ENCODE measurements at regions not wholly inside any gene's neighbourhood (a gene's known extent, or its start where the extent isn't known, plus 50 kb on each side); places are given as distances from the start of the nearest gene placed in this dataset.

DNA sequence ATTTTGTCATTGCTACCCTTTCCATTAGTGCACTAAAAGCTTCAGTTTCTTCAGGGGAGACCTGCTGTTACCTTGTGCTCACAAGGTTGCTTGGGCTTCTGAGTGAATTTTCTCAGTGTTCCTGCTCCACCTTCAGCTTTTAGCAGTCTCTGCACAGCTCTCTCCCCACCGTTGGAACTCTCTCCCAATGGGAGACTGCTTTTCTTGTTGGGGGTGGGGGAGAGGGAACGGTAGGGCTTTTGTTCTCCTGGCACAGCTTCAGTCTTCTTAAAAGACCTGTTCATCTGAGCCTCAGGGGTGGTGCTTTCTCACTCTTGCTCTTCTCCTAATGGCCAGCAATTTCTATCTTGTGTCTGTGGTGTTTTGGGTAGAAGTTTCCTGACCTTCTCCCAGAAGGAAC is 915.7 kb downstream of the EFNA5 start:
- POLR2A ChIA-PET: no interaction called here
- no peak overlapping the region for H3K4me3 ChIP-seq (ENCODE audit: low read depth, low read length)
- CTCF ChIA-PET: no interaction called here
- TF ChIP-seq, protein P1, sequence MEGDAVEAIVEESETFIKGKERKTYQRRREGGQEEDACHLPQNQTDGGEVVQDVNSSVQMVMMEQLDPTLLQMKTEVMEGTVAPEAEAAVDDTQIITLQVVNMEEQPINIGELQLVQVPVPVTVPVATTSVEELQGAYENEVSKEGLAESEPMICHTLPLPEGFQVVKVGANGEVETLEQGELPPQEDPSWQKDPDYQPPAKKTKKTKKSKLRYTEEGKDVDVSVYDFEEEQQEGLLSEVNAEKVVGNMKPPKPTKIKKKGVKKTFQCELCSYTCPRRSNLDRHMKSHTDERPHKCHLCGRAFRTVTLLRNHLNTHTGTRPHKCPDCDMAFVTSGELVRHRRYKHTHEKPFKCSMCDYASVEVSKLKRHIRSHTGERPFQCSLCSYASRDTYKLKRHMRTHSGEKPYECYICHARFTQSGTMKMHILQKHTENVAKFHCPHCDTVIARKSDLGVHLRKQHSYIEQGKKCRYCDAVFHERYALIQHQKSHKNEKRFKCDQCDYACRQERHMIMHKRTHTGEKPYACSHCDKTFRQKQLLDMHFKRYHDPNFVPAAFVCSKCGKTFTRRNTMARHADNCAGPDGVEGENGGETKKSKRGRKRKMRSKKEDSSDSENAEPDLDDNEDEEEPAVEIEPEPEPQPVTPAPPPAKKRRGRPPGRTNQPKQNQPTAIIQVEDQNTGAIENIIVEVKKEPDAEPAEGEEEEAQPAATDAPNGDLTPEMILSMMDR (IDR thresholded peaks at IDR 0.05; ENCODE audit: insufficient read depth, low read length, missing control alignments): no peak
- DNase-seq (ENCODE audit: low read depth, low spot score): no peak

DNA sequence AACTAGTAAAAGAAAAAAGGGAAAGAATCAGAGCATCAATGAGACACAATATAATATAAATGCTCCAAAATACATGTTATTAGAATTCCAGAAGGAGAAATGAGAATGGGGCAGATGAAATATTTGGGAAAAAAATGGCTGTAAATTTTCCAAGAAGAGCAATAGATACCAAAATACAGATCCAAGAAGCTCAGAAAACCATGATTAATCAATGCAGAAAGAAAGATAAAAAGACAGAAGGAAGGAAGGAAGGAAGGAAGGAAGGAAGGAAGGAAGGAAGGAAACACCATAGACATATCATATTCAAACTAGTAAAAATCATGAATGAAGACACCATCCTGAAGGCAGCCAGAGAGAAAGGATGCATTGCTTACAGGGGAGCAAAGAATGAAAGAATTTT is 920.9 kb downstream of the EFNA5 start:
- CTCF ChIA-PET: no interaction called here
- no peak overlapping the region for H3K4me3 ChIP-seq (ENCODE audit: low read depth, low read length)
- POLR2A ChIA-PET: no interaction called here
- TF ChIP-seq, protein P1 (IDR thresholded peaks at IDR 0.05; ENCODE audit: insufficient read depth, low read length, missing control alignments): no peak
- no peak for DNase-seq (ENCODE audit: low read depth, low spot score)

DNA sequence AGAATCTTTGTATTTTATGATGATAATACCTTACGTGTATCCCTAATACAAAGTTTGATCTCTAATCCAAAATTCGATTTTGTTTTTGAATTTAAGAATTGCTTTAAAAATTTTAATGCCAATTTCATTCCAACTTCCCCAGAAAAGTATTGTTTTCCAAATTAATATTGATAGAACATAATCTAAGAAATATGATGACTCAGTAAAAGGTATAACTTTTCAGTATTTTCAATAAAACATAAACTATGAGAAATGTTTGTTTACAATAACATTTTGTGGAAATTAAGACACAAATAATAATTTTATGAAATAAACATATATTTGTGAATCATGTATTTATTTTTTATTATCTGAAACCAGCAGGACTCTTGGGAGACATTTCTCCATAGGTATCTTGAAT is 931.6 kb downstream of the EFNA5 start:
- CTCF ChIA-PET: no interaction called here
- TF ChIP-seq, protein P1 (IDR thresholded peaks at IDR 0.05; ENCODE audit: insufficient read depth, low read length, missing control alignments): no peak
- H3K4me3 ChIP-seq (ENCODE audit: low read depth, low read length): no peak overlapping the region
- POLR2A ChIA-PET: no interaction called here
- no peak for DNase-seq (ENCODE audit: low read depth, low spot score)

DNA sequence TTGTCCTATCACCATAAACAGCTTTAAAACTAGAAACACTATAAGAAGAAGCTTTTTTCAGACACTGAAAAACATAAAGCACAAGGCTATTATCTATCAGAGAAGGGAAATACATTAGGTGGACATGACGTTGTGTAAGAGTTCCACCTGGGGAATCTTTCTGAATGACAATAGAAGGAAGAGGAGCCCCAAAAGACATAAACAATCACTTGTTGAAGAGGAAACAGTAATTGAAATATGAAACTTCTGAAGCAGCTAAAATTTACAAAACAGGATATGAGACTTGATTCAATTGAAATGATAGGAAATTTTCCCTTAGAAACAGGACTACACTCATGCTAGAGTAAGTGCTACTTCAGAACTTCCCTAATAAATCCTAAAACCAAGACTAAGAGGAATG is 933.6 kb downstream of the EFNA5 start:
- no peak overlapping the region for H3K4me3 ChIP-seq (ENCODE audit: low read depth, low read length)
- ChIA-PET CTCF (no interaction called here), POLR2A (no interaction called here)
- DNase-seq (ENCODE audit: low read depth, low spot score): no peak
- TF ChIP-seq, protein P1 (IDR thresholded peaks at IDR 0.05; ENCODE audit: insufficient read depth, low read length, missing control alignments): no peak

DNA sequence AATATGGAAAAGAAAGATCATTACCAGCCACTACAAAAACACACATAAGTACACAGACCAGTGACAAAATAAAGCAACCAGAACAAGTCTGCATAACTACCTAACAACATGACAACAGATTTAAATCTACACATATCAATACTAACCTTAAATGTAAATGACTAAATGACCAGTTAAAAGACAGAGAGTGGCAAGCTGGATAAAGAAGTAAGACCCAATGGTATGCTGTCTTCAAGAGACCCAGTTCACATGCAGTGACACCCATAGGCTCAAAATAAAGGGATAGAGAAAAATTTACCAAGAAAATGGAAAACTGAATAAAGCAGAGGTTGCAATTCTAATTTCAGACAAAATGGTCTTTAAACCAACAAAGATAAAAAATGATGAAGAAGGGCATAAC is 938.1 kb downstream of the EFNA5 start:
- no peak overlapping the region for H3K4me3 ChIP-seq (ENCODE audit: low read depth, low read length)
- DNase-seq (ENCODE audit: low read depth, low spot score): no peak
- TF ChIP-seq, protein P1 (IDR thresholded peaks at IDR 0.05; ENCODE audit: insufficient read depth, low read length, missing control alignments): no peak
- CTCF ChIA-PET: no interaction called here
- POLR2A ChIA-PET: no interaction called here

DNA sequence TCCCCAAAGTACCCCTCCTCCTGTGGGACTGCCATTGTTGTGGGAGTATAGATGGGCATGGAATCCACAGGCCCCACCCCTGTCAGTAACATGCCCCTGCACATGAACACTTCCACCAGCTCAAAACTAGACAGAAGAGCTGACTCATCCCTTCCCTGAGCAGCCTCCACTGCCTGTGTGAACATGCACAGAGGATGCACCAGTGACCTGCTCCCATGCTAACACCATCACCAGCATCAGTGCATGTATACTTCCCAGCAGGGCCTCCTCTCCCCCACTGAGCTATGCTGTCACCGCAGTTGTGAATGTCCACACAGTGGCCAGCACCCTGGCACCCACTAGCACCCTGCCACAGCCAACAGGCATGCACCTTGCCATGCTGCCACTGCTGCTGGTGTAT is 939.8 kb downstream of the EFNA5 start:
- CTCF ChIA-PET: interaction anchor here (1.4 kb wide), 1 partner anchor 462 kb away, joined by 3 read pairs; no protein-coding TSS in a partner anchor
- POLR2A ChIA-PET: no interaction called here
- no peak for DNase-seq (ENCODE audit: low read depth, low spot score)
- H3K4me3 ChIP-seq (ENCODE audit: low read depth, low read length): no peak overlapping the region
- TF ChIP-seq, protein P1 (IDR thresholded peaks at IDR 0.05; ENCODE audit: insufficient read depth, low read length, missing control alignments): no peak
